ENCODE measurements at regions not wholly inside any gene's neighbourhood (a gene's known extent, or its start where the extent isn't known, plus 50 kb on each side); places are given as distances from the start of the nearest gene placed in this dataset.

DNA sequence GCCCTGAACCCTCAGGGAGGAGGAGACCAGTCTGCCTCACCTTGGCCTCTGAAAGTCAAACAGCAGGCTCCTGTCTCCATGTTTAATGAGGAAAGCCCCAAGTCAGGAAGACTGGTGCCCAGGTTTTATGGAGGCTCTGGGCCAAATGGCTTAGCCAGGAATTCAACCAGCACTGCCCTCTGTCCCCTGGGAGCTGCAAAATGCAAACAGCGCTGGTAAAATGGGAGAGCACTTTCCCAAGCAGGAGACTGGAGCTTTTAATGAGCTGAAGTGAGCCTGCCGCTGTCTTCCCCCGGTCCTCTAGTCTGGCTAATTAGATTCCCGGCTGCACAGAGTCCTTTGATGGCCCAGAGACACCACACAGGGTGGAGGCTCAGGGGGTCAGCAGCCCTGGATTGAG lies 276.0 kb upstream of the TRIB2 start:
- H3K36me3 ChIP-seq, result no peaks in the 10 kb centered on the region
- no peaks in the 10 kb centered on the region for H3K27me3 ChIP-seq
- H3K9me3 ChIP-seq, result no peaks in the 10 kb centered on the region
- intact Hi-C loops (cut with DNase I), result no loop called here
- DNase-seq (no peak), ATAC-seq (no peak)
- H3K4me3 ChIP-seq, result no peak overlapping the region
- peaks cover 5% of the 10 kb centered on the region for H3K4me1 ChIP-seq
- H3K27ac ChIP-seq, result no peak overlapping the region
- no peak for TF ChIP-seq CTCF (IDR thresholded peaks at IDR 0.05)

DNA sequence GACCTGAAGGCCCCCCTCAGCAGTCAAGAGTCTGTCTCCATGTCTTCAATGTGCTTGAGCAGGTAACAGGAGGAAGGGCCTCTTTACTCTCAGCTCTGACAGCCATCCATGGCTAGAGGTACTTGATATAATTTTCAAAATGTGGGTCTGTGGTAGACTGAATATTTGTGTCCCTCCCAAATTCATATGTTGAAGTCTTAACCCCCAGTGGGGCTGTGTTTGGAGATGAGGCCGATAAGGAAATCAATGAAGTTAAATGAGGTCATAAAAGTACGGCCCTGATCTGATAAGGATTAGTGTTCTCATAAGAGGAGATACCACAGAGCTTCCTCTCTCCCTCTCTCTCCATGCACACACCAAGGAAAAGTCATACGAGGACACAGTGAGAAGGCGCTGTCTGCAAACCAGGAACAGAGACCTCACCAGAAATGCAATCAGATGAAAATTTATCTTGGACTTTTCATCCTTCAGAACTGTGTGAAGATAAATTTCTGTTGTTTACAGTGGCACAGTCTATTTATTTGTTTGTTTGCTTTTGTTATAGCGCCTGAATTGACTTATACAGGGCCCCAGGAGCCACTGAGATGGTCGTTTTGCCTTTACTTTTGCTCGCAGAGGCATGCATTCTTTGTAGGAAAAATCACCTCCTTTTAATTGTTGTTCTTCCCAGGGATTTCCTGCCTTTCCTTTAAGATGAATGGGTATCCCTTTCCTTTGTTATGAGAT lies 274.8 kb upstream of the TRIB2 start:
- H3K9me3 ChIP-seq, result no peaks in the 10 kb centered on the region
- H3K27me3 ChIP-seq, result no peaks in the 10 kb centered on the region
- intact Hi-C loops (cut with DNase I), result no loop called here
- no peak for TF ChIP-seq CTCF (IDR thresholded peaks at IDR 0.05)
- no peaks in the 10 kb centered on the region for H3K36me3 ChIP-seq
- peaks cover 5% of the 10 kb centered on the region for H3K4me1 ChIP-seq
- no peak for DNase-seq
- H3K27ac ChIP-seq, result no peak overlapping the region
- ATAC-seq, result peak; percentile 30
- no peak overlapping the region for H3K4me3 ChIP-seq

DNA sequence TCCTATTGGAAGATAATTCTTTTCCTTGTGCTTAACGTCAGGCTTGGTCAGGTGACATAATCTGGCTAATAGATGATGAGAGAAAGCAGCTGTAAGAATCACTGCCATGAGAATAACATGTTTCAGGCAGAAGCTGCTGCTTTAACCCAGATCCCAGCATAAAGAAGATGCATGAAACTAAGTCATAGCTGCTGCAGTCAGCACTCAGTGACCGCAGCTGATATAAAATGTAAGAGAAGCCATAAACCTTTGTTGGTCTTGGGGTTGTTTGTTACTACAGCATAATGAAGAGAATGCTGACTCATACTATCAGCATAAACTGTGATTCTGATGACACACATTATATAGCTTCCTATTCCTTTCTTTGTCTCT lies 274.3 kb upstream of the TRIB2 start:
- no peak for ATAC-seq
- intact Hi-C loops (cut with DNase I), result no loop called here
- no peak overlapping the region for H3K27ac ChIP-seq

GRCh38 chr2:12448846-12449505 lies 267.8 kb upstream of the TRIB2 start:
- no peak for TF ChIP-seq CTCF (IDR thresholded peaks at IDR 0.05)
- intact Hi-C loops (cut with DNase I), result no loop called here
- H3K9me3 ChIP-seq, result no peaks in the 10 kb centered on the region
- peaks cover 9% of the 10 kb centered on the region for H3K4me1 ChIP-seq
- DNase-seq (no peak), ATAC-seq (peak; percentile 43)
- H3K36me3 ChIP-seq, result no peaks in the 10 kb centered on the region
- no peak overlapping the region for H3K4me3 ChIP-seq
- no peak overlapping the region for H3K27ac ChIP-seq
- no peaks in the 10 kb centered on the region for H3K27me3 ChIP-seq

More for the DNA sequence above, 274.3 kb upstream of the TRIB2 start:
- Histone ChIP-seq H3K9me3 (no peaks in the 10 kb centered on the region), H3K27me3 (no peaks in the 10 kb centered on the region), H3K36me3 (no peaks in the 10 kb centered on the region), H3K4me3 (no peak overlapping the region), H3K4me1 (peaks cover 5% of the 10 kb centered on the region)
- no peak for TF ChIP-seq CTCF (IDR thresholded peaks at IDR 0.05)
- no peak for DNase-seq

DNA sequence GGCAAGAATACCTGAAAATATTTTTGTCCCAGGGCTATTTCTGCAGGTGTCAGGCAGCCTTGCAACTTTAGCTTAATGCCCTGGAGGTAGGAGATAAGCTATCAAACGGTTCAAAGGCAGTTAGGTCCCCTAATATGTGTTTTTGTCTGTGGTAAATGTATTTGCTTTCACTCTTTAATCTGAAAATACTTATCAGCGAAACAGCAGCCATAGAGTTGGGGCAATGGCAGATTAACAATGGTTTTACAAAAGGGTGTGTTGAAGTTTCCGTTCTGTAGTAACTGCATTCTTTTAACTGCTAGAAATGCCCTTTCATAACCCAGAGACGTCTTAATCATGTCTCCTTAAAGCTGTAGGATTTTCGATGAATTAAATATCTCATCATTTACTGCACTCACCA lies 265.0 kb upstream of the TRIB2 start:
- peak overlapping the region; percentile 28 for H3K27ac ChIP-seq
- H3K9me3 ChIP-seq, result no peaks in the 10 kb centered on the region
- H3K27me3 ChIP-seq, result no peaks in the 10 kb centered on the region
- H3K4me3 ChIP-seq, result no peak overlapping the region
- no peaks in the 10 kb centered on the region for H3K36me3 ChIP-seq
- H3K4me1 ChIP-seq, result peaks cover 10% of the 10 kb centered on the region
- no peak for TF ChIP-seq CTCF (IDR thresholded peaks at IDR 0.05)
- no peak for ATAC-seq
- DNase-seq, result no peak
- intact Hi-C loops (cut with DNase I), result no loop called here
